ENCODE measurements at regions not wholly inside any gene's neighbourhood (a gene's known extent, or its start where the extent isn't known, plus 50 kb on each side); places are given as distances from the start of the nearest gene placed in this dataset.

- no peak for DNase-seq
Measured at GRCh38 chr10:130728531-130729215, 582.8 kb downstream of the TCERG1L start.

GRCh38 chr10:130729876-130730275 lies 581.6 kb downstream of the TCERG1L start:
- no peak for DNase-seq

- no peak for DNase-seq
Measured at GRCh38 chr10:130737186-130737585, 574.3 kb downstream of the TCERG1L start.

GRCh38 chr10:130737621-130738020 lies 573.9 kb downstream of the TCERG1L start:
- DNase-seq, result no peak

- DNase-seq, result no peak
Measured at GRCh38 chr10:130739016-130739756, 572.3 kb downstream of the TCERG1L start.

GRCh38 chr10:130739757-130740145 lies 571.8 kb downstream of the TCERG1L start:
- DNase-seq, result no peak

GRCh38 chr10:130740166-130740565 lies 571.4 kb downstream of the TCERG1L start:
- DNase-seq, result no peak

GRCh38 chr10:130740915-130741750 lies 570.4 kb downstream of the TCERG1L start:
- no peak for DNase-seq

GRCh38 chr10:130741901-130742855 lies 569.3 kb downstream of the TCERG1L start:
- DNase-seq, result no peak

GRCh38 chr10:130742941-130743675 lies 568.4 kb downstream of the TCERG1L start:
- no peak for DNase-seq

- DNase-seq, result no peak
Measured at GRCh38 chr10:130743751-130744271, 567.7 kb downstream of the TCERG1L start.

- no peak for DNase-seq
Measured at GRCh38 chr10:130744631-130745030, 566.9 kb downstream of the TCERG1L start.

GRCh38 chr10:130745251-130745650 lies 566.3 kb downstream of the TCERG1L start:
- DNase-seq, result no peak

GRCh38 chr10:130745821-130746220 lies 565.7 kb downstream of the TCERG1L start:
- DNase-seq, result no peak

GRCh38 chr10:130746311-130746710 lies 565.2 kb downstream of the TCERG1L start:
- DNase-seq, result no peak

- DNase-seq, result no peak
Measured at GRCh38 chr10:130747356-130747755, 564.2 kb downstream of the TCERG1L start.

GRCh38 chr10:130747946-130748345 lies 563.6 kb downstream of the TCERG1L start:
- DNase-seq, result no peak

GRCh38 chr10:130748409-130749057 lies 563.0 kb downstream of the TCERG1L start:
- no peak for DNase-seq

GRCh38 chr10:130749911-130750310 lies 561.6 kb downstream of the TCERG1L start:
- no peak for DNase-seq

- DNase-seq, result no peak
Measured at GRCh38 chr10:130750441-130750840, 561.1 kb downstream of the TCERG1L start.

Data from stimulated activated CD4-positive, alpha-beta T cell treated with anti-CD3 and anti-CD28 coated beads, Interleukin-2, amount 100 ng/mL, for 24 hours (primary cell).